Activated CD4-positive, alpha-beta T cell treated with anti-CD3 and anti-CD28 coated beads for 4 hours (primary cell): ENCODE measurements at regions not wholly inside any gene's neighbourhood (a gene's known extent, or its start where the extent isn't known, plus 50 kb on each side); places are given as distances from the start of the nearest gene placed in this dataset.

Source experiments
- DNase-seq, 2 donors: peaks; one replicate each; pipeline ENCODE4 v3.0.0-alpha.2; 2020

GRCh38 chr11:122344215-122344614 is 228.2 kb upstream of the BLID start:
- DNase-seq, result no peak

- no peak for DNase-seq
These were observed 227.2 kb upstream of the BLID start for GRCh38 chr11:122343210-122343609.

DNA sequence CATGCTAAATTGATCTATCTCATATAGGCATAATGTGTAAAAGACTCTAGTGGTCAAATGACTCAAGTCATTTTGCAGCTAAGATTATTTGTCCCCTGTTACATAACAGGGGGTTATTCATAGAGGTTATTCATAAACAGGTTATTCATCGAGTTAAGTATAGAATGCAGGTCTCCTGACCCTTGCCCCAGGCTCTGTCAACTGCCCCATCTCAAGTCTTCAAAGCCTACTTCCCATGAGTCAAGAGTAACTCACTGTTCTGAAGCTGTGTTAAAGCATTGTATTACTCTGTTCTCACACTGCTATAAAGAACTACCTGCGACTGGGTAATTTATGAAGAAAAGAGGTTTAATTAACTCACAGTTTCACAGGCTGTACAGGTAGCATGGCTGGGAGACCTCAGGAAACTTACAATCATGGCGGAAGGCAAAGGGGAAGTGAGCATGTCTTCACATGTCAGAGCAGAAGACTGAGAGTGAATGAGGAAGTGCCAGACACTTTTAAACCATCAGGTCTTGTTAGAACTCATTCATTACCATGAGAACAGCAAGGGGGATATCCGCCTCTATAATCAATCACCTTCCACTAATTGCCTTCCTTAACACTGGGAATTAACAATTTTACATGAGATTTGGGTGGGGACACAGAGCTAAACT is 226.2 kb upstream of the BLID start:
- DNase-seq, result no peak

DNA sequence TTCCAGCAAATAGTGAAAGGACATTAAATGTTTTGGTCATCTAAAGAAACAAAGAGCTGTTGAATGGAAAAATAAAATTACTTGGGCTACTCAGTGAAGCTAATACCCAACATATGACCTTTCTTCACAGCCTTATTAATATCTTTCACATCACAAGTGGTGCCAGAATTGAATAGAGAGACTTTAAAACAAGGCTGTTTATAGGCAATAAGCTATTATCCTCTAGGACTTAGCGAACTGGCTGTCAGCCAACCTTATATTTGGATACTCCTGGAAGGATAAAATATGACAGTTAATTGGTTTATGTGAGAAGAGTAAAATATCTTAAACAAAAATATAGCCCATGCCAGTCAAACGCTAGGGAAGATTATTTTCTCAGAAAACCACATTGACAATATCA is 225.5 kb upstream of the BLID start:
- DNase-seq, result no peak

DNA sequence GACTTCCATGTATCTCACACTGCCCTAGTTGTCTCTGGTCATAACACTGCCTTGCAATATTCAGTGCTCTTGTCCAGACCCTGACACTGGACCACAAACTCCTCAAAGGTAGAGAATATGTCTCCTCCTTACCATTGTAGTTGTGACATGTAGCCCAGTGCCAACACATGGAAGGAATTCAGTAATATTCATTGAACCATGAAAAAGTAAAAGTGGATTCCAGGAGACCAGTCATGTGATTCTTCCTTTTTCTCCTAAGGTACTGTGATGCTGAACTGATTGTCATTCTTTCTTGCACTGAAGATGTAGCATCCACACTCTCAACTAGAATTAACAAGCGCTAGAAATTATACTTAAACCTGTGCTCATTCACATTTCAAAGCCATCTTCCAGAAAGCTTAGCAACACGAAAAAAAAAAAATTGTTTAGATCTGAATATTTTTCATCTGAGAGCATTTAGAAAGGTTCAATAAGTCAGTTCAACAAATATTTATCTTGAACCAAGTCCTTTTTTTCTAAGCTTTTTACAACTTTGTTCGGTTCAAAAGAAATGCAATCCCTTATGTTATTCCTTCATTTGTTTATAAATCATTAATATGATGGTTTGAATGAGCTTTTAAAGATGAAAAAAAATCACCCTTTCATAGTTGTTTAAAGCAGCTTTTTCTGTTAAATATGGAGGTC is 224.7 kb upstream of the BLID start:
- DNase-seq, result no peak

- no peak for DNase-seq
These were observed 223.5 kb upstream of the BLID start for GRCh38 chr11:122339436-122340060.

DNA sequence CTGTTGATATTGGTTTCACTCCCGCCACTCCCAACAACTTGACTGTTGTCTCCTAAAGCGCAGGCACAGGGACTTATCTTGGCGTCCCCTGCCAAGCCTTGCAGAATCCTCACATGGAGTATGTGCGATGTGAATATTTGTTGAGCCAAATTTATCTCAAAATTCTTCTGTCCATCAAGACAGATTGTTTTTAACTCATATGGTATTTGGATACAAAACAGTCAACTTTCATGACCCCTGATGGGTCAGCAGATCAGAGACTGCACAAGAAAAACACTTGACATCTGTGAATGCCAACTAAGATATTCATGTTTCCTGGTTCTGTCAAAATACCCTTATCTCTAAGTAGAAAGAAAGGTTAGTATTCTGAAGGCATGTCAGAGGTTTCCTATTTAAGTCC is 221.7 kb upstream of the BLID start:
- DNase-seq, result no peak

- no peak for DNase-seq
These were observed 221.2 kb upstream of the BLID start for GRCh38 chr11:122337241-122337640.

DNA sequence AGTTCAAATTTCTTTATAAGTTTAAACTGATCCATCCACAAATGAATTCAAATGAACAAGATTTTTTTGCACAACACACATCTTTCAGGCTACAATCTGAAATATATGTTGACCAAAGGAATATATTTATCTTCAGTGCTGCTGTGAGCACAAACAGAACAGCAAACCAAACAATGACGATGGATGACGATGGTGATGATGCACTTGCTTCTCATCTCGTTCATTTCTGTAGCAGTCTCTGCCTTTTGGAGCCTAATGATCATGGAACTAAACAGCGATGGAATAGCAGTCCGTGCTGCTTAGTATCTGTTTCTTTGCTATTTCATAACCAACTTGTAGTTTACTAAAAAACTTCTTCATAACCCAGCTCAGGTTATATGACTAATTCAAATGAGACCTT is 220.7 kb upstream of the BLID start:
- no peak for DNase-seq

DNA sequence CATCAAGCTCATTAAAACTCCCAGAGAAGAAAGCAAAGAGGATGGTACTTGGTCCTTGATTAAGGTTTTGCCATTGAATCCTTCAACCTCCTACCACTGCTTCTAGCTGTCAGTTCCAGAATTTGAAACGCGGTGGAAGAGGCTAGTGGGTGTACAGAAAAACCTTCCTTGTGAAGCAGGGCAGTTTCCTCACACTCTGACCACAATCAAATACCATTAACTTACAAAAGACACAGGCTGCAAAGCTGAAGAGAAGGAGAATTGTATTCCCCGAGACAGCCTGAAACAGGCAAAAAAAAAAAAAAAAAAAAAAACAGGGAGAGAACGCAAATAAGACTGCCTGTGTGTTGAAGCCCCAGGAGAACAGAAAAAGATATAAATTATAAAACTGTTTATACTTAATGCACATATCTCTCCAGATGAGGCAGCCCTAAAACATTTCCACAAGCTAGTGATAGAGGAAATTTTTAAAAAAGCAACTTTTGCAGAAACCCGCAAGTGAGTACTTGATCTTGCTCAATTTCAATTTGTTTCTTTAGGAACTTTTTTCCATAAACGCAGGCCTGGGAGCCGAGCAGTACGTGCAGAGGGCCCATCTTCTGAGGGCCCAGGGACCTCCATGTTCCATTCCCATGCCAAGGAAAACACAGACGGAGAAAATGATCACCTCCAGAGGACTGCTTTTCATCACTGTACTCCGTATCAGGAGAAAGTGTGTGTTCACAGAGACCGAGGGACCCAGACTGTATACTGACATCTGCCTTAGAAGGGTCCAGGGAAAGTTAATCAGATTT is 218.7 kb upstream of the BLID start:
- DNase-seq, result no peak

GRCh38 chr11:122333467-122333866 is 217.5 kb upstream of the BLID start:
- no peak for DNase-seq

DNA sequence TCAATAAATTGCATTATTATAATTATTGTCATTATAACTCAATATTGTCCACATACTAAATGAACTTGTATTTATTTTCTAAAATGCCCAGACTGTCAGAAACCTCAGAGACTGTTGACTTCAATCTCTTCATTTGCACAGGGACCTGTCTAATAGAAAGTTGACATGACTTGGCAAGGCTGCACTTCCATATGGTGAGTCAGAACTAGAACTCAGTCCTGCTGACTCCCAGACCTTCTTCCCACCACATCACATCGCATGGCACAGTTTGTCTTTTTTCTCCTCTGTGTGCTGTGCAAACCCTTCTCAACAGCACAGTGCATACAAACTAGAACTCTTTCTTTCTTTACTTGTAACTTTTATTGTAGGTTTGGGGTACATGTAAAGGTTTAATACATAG is 215.1 kb upstream of the BLID start:
- no peak for DNase-seq

- no peak for DNase-seq
These were observed 214.4 kb upstream of the BLID start for GRCh38 chr11:122330279-122330965.

DNA sequence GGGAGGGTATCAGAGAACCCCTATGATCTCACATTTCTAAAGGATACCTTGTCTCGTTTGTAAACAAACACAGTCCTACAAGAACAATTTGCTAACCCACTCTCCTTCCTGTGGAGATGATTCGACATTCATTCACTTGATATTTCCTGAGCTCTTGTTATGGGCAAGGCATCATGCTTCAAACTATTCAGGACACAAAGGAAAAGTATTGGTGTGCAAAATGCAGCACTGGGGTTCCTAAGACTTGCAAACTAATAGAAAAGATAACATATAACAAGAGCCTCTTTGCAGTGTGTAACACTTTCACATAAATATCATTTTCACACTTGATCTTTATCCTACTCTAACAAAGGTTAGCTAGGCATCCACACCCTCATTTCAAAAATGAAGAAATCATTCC is 211.5 kb upstream of the BLID start:
- DNase-seq, result no peak

DNA sequence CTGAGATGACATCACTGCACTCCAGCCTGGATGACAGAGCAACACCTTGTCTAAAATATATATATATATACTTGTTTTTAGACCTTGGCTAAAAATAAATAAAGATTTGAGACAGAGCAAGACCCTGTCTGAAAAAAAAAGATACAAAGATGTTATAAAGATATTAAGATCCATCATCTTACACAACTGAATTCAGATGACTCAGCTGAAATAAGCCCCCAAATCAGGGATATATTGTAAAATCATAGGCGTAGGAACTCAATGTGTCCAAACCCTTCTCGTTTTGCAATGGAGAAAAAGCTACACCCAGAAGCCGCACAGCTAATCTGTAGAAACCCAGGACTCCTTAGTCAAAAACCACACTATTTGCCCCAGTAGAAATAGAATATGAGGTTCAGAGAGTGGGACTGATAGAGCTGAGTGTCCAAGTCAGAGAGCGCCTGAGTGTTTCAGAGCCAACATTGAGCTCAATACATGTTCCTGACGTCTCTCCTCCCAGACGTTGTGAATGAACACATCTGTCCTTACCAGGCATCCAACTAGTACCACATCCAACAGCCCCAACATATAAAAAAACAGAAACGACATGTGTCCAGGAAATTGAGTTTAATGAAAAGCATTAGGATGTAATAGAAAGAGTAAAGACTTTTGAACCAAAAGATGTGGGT is 207.9 kb upstream of the BLID start:
- DNase-seq, result no peak

GRCh38 chr11:122322329-122322728 is 206.3 kb upstream of the BLID start:
- no peak for DNase-seq

DNA sequence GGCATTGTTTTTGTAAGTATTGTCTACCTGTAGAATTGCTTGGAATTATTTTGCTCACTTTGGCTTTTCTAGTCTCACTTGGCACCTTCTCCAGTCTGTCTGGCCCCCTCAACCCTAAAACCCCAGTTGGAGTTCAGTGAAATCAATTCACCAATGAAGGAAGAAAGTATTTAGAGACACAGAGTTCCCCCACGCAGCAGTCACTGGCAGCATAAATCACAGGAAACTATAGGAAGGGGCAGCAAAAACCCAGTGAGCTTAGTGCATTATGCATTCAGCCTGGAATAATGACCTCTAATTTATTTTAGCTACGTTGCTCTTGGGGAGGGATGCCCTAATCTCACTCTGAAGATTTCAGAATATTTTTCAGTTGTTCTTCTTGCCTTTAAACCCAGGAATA is 204.7 kb upstream of the BLID start:
- no peak for DNase-seq

GRCh38 chr11:122319691-122320620 is 203.9 kb upstream of the BLID start:
- DNase-seq, result no peak

DNA sequence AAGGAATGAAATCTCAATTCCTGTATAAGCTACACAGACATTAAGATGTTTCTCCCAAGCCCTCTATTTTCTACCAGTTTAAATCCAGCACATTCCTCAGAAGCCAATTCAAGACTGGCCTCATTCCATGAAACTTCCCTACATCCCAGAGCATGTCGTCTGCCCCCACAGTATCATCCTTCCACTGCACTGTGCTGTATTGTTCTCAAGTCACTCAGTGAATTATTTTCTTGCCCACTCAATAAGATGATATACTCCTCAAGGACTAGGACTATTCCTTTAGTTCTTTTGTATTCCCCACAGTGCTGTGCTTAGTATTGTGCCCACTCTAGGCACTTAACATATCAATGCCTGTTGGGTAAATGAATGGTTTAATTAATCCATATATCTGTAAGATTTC is 203.1 kb upstream of the BLID start:
- DNase-seq, result no peak

GRCh38 chr11:122317305-122317704 is 201.3 kb upstream of the BLID start:
- no peak for DNase-seq

DNA sequence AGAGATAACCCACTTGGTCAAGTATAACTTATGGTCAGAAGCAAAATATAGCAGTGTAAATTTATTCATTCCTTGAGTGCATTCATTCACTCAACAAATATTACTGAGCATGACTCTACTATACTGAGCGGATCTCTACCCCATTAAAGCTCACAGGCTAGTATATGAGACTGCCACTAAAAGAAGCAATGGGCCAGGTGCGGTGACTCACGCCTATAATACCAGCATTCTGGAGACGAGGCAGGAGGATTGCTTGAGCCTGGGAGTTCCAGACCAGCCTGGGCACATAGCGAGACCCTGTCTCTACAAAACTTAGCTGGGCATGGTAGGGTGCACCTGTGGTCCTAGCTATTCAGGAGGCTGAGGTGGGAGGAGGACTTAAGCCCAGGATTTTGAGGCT is 197.6 kb upstream of the BLID start:
- DNase-seq, result no peak
